IMR-90 (cell line): ENCODE measurements at regions not wholly inside any gene's neighbourhood (a gene's known extent, or its start where the extent isn't known, plus 50 kb on each side); places are given as distances from the start of the nearest gene placed in this dataset.

ENCODE experiments used
- CEBPB ChIP-seq: IDR thresholded peaks from 2 replicates; pipeline ENCODE4 v1.6.1; 2012; ENCODE audit warnings: low read depth, low read length, improper control_type of control experiment
- CHD1 ChIP-seq: IDR thresholded peaks from 2 replicates; pipeline ENCODE4 v1.6.1; 2012; ENCODE audit warnings: low read depth, low read length, improper control_type of control experiment
- CTCF ChIP-seq: conservative IDR thresholded peaks from 2 replicates; pipeline ENCODE4 v1.5.1; 2012; ENCODE audit warnings: mild to moderate bottlenecking, low read depth, low read length, improper control_type of control experiment
- MAFK ChIP-seq: IDR thresholded peaks from 2 replicates; pipeline ENCODE4 v1.6.1; 2012; ENCODE audit warnings: low read depth, low read length, improper control_type of control experiment
- MAZ ChIP-seq: IDR thresholded peaks from 2 replicates; pipeline ENCODE4 v1.6.1; 2012; ENCODE audit warnings: low read depth, mild to moderate bottlenecking, low read length, improper control_type of control experiment, moderate library complexity, borderline replicate concordance
- MXI1 ChIP-seq: IDR thresholded peaks from 2 replicates; pipeline ENCODE4 v1.6.1; 2012; ENCODE audit warnings: low read depth, mild to moderate bottlenecking, low read length, moderate library complexity, borderline replicate concordance
- NFE2L2 ChIP-seq: fragments of 150-350 bp; IDR thresholded peaks from 2 replicates; pipeline ENCODE4 v1.6.1; 2016; ENCODE audit warnings: low read depth, mild to moderate bottlenecking, low read length
- POLR2A ChIP-seq: IDR thresholded peaks from 2 replicates; pipeline ENCODE4 v1.6.1; 2012; ENCODE audit warnings: mild to moderate bottlenecking, low read depth, low read length
- RAD21 ChIP-seq: IDR thresholded peaks from 2 replicates; pipeline ENCODE4 v1.6.1; 2012; ENCODE audit warnings: low read length, improper control_type of control experiment
- TF ChIP-seq, protein P1 (sequence below): fragments of 150-350 bp; IDR thresholded peaks from 2 replicates; pipeline ENCODE4 v1.6.1; 2017; ENCODE audit warnings: mild to moderate bottlenecking, antibody characterized with exemption, low read length, low read depth

DNA sequence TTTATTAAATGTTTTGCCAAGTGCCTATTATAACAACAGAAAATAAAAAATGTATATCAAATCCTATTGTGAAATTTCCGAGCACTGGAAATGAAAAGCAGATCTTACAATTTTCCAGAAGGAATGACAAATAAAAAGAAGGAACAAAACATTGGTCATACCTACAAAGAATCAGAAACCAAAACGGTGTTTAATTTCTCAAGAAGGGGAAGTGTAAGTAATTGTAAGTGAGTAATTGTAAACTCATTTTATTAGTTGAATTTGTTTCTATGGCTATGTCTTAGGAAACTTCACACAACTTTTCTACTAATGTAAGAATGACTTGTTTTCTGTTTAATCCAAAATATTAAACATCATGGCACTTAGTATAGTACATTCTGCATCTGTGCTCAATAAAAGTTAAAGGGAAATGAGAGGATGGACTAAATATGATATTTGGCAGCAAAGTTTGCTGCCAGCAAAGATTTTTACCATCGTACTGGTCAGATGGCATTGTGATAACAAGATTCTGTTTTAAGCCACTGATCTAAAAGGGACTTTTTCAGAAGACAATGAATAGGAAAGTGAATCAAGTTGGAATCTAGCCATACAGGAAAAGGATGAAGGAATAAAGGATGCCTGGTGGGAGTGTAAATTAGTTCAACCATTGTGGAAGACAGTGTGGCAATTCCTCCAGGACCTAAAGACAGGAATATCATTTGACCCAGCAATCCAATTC lies 232.4 kb downstream of the NFKBIZ start:
- TF ChIP-seq CTCF (no peak), POLR2A (no peak), NFE2L2 (no peak), CHD1 (no peak), MXI1 (no peak), RAD21 (no peak), MAFK (no peak), CEBPB (no peak), MAZ (no peak)
- TF ChIP-seq, protein P1, sequence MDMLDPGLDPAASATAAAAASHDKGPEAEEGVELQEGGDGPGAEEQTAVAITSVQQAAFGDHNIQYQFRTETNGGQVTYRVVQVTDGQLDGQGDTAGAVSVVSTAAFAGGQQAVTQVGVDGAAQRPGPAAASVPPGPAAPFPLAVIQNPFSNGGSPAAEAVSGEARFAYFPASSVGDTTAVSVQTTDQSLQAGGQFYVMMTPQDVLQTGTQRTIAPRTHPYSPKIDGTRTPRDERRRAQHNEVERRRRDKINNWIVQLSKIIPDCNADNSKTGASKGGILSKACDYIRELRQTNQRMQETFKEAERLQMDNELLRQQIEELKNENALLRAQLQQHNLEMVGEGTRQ = no peak
